AG04449 (cell line): ENCODE measurements at regions not wholly inside any gene's neighbourhood (a gene's known extent, or its start where the extent isn't known, plus 50 kb on each side); places are given as distances from the start of the nearest gene placed in this dataset.
"Not testable (repeated sequence)": the region's sequence is repeated elsewhere in the genome, so short reads cannot be mapped to it uniquely, and the experiment has no call there.

Experiments
- CTCF ChIA-PET: fragments of 350-600 bp; formaldehyde crosslinking; extraction: SDS; loops from one replicate; lab custom pipeline; 2021; ENCODE audit warnings: antibody characterized with exemption; lab: Yijun Ruan, JAX
- POLR2A ChIA-PET: fragments of 400-600, 350-600 bp; formaldehyde crosslinking; extraction: SDS; loops from one replicate; lab custom pipeline; 2020; ENCODE audit warnings: antibody characterized with exemption, inconsistent platforms; lab: Yijun Ruan, JAX
- DNase-seq: peaks from one replicate; pipeline ENCODE4 v3.0.0-alpha.2; 2010; ENCODE audit warnings: low read depth, low spot score
- H3K4me3 ChIP-seq: 2 replicates; pipeline ENCODE4 v1.5.1; 2011; ENCODE audit warnings: low read depth, mild to moderate bottlenecking, control low read depth, low read length

DNA sequence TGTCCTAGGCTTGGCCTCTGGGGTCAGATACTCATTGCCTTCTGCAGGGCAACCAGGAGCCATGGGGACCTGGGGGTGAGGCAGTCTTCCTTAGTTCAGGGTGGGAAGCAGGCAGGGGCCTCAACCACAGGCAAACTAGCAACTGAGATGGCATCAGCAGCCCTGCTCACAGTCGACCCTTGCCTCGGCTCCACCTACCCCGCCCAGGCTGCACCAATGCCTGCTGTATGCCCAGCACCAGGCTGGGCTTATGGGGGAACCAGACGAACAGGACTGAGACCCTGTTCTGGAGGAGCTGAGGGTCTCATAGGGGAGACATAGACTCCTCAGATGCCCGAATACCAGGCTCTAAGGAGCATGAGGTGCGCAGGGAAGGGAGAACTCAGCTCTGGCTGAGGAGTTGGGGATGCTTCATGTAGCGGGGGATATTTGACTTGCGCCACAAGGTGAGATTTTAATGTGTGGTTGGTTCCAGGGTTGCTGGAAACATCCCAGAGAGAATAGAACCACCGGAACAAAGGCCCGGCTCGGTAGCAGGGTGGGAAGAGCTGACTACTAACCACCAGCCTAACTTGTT lies 78.4 kb upstream of the GOLGA6L4 start:
- POLR2A ChIA-PET, CTCF ChIA-PET, H3K4me3 ChIP-seq, DNase-seq: not testable (repeated sequence)

DNA sequence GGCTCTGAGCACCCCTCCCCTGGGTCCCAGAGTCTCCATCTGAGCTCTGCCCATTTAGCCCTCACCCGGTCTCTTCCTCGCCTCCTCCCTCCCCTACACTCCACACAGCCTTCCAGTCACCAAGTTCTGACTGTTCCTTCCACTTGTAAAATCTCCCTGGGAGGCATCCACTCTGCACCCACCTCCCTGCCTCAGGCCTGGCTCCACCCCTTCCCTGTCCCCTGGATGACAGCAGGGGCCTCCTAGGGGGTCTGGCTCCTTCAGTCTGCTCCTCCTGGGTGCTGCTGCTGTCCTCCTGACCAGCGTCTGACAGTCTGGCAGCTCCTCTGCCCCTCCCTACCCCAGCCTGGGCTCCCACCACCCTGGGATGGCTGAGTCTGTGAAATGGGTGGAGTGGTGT lies 77.7 kb upstream of the GOLGA6L4 start:
- DNase-seq, H3K4me3 ChIP-seq, POLR2A ChIA-PET, CTCF ChIA-PET: not testable (repeated sequence)

- DNase-seq, CTCF ChIA-PET, POLR2A ChIA-PET, H3K4me3 ChIP-seq: not testable (repeated sequence)
Observed at GRCh38 chr15:84159346-84160269, 76.0 kb upstream of the GOLGA6L4 start.

- CTCF ChIA-PET, POLR2A ChIA-PET, DNase-seq, H3K4me3 ChIP-seq: not testable (repeated sequence)
Observed at GRCh38 chr15:84164423-84165292, 70.9 kb upstream of the GOLGA6L4 start.

DNA sequence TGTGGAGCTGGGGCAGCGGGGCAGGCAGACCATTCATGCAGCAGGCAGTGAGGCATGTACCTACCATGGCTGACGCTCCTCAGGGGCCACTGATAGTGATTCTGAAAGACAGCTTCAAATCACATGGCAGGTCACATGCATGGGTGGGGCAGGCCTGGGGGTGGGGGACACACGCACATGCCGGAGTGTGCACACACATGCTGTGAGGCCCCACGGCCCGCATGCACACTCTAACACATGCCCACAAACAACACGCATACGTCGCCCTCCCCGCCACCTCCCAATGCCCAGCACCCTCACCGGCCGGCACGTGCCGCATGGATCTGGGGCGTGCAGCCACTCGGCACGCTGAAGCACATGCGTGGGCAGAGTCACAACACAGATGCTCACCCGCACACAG lies 65.5 kb upstream of the GOLGA6L4 start:
- CTCF ChIA-PET, POLR2A ChIA-PET, DNase-seq: not testable (repeated sequence)

GRCh38 chr15:84173231-84173610 lies 62.4 kb upstream of the GOLGA6L4 start:
- CTCF ChIA-PET, POLR2A ChIA-PET, DNase-seq: not testable (repeated sequence)
- H3K4me3 ChIP-seq = peak overlapping the region; percentile 53

More for the DNA sequence above, 65.5 kb upstream of the GOLGA6L4 start:
- H3K4me3 ChIP-seq = not testable (repeated sequence)
